ENCODE measurements at regions not wholly inside any gene's neighbourhood (a gene's known extent, or its start where the extent isn't known, plus 50 kb on each side); places are given as distances from the start of the nearest gene placed in this dataset.

- no peak for DNase-seq
- no peak overlapping the region for H3K27ac ChIP-seq (replicated peaks)
- peak; percentile 66 for TF ChIP-seq CTCF (IDR thresholded peaks at IDR 0.05; ENCODE audit: borderline replicate concordance)
- H3K27me3 ChIP-seq (ENCODE audit: low read depth): no peaks in the 10 kb centered on the region
- intact Hi-C loops (cut with micrococcal nuclease): loop anchor here (5.0 kb wide), 1 partner anchor 310 kb away; no protein-coding TSS in a partner anchor
- no peaks in the 10 kb centered on the region for H3K36me3 ChIP-seq
- H3K4me3 ChIP-seq: no peak overlapping the region
- peaks cover 36% of the 10 kb centered on the region for H3K9me3 ChIP-seq (replicated peaks)
- H3K4me1 ChIP-seq: no peaks in the 10 kb centered on the region
Observed at GRCh38 chr11:88231894-88232482, 56.7 kb upstream of the RAB38 start.

GRCh38 chr11:88229303-88229702 lies 54.1 kb upstream of the RAB38 start:
- TF ChIP-seq CTCF (IDR thresholded peaks at IDR 0.05; ENCODE audit: borderline replicate concordance): no peak
- Histone ChIP-seq H3K4me1 (no peaks in the 10 kb centered on the region), H3K27ac (replicated peaks) (no peak overlapping the region), H3K36me3 (no peaks in the 10 kb centered on the region), H3K4me3 (no peak overlapping the region), H3K9me3 (replicated peaks) (peaks cover 62% of the 10 kb centered on the region), H3K27me3 (ENCODE audit: low read depth) (no peaks in the 10 kb centered on the region)
- DNase-seq: no peak
- intact Hi-C loops (cut with micrococcal nuclease): no loop called here

All from left ventricle myocardium inferior (tissue), 1 donor.